Tibial nerve (tissue), 4 donors: ENCODE measurements at regions not wholly inside any gene's neighbourhood (a gene's known extent, or its start where the extent isn't known, plus 50 kb on each side); places are given as distances from the start of the nearest gene placed in this dataset.
"Not testable (repeated sequence)": the region's sequence is repeated elsewhere in the genome, so short reads cannot be mapped to it uniquely, and the experiment has no call there.

Source experiments
- DNase-seq, 2 donors: peaks; one replicate each; pipeline ENCODE4 v3.0.0-alpha.2; 2019; ENCODE audit warnings: low spot score in 2 of 2
- H3K27ac ChIP-seq, 4 donors: fragments of 200-600 bp; sonication (generic) in 3 of 4; one replicate each; pipeline ENCODE4 v1.5.1; 2017 to 2019; ENCODE audit warnings: mild to moderate bottlenecking in 1 of 4
- H3K27me3 ChIP-seq, 2 donors: fragments of 200-600 bp; sonication (generic) in 1 of 2; one replicate each; pipeline versions ENCODE4 v1.5.1 to v1.6.0; 2017 to 2019
- H3K36me3 ChIP-seq, 3 donors: fragments of 200-600 bp; sonication (generic); one replicate each; pipeline ENCODE4 v1.5.1; 2018 to 2019
- H3K4me1 ChIP-seq, 4 donors: fragments of 200-600 bp; sonication (generic) in 3 of 4; one replicate each; pipeline ENCODE4 v1.5.1; 2017 to 2019
- H3K4me3 ChIP-seq, 4 donors: fragments of 200-600 bp; sonication (generic) in 3 of 4; one replicate each; pipeline ENCODE4 v1.5.1; 2017 to 2019; ENCODE audit warnings: mild to moderate bottlenecking in 1 of 4, moderate library complexity in 1 of 4
- H3K9me3 ChIP-seq, 4 donors: fragments of 200-600 bp; sonication (generic) in 3 of 4; one replicate each; pipeline ENCODE4 v1.5.1; 2017 to 2019
- EP300 ChIP-seq, 2 donors: sonication (generic); formaldehyde crosslinking; IDR thresholded peaks; one replicate each; pipeline ENCODE4 v1.6.1; 2017; ENCODE audit warnings: antibody characterized with exemption in 2 of 2, mild to moderate bottlenecking in 1 of 2
- POLR2A ChIP-seq, 2 donors: fragments of 450-650 bp; IDR thresholded peaks; one replicate each; pipeline ENCODE4 v1.6.1; 2017; ENCODE audit warnings: antibody characterized with exemption in 2 of 2, mild to moderate bottlenecking in 2 of 2, moderate library complexity in 2 of 2
- WGBS, 2 donors: methylation state at CpG; one replicate each; pipeline ENCODE4 v1.1.5; 2018; 5-methylcytosine and 5-hydroxymethylcytosine counted together
- TF ChIP-seq, protein P1 (sequence below), 5 experiments: fragments of 200-600 bp in 3 of 5; fragments of 450-650 bp in 2 of 5; sonication (generic) in 3 of 5; IDR thresholded peaks; one replicate each; pipeline ENCODE4 v1.5.1; 2016 to 2019; ENCODE audit warnings: antibody characterized with exemption in 5 of 5, mild to moderate bottlenecking in 3 of 5, moderate library complexity in 2 of 5

DNA sequence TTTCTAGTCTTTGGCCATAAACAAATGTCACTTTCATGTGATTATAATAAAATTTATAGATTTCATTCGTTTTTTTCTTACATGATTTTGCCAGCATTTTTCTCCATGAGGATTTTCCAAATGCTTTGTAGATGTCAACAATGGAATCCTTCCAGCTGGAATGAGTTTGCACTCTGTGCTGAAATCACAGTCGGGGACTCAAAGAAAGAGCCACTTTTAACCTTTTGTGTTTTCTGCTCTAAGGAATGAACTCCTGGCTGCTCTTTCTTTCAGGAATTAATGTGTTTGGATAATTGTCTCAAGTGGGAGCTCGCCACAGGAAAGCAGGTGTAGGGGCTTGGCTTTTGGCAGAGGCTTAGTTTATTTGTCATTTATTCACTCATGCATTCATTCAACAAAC, 372.3 kb upstream of the SALL1 start:
- no peak for DNase-seq
- H3K9me3 ChIP-seq, result peaks cover 0 to 26% (median 0%) of the 10 kb centered on the region in 4 donors
- TF ChIP-seq EP300 (IDR thresholded peaks at IDR 0.05) (no peak), POLR2A (IDR thresholded peaks at IDR 0.05) (no peak)
- TF ChIP-seq, protein P1, sequence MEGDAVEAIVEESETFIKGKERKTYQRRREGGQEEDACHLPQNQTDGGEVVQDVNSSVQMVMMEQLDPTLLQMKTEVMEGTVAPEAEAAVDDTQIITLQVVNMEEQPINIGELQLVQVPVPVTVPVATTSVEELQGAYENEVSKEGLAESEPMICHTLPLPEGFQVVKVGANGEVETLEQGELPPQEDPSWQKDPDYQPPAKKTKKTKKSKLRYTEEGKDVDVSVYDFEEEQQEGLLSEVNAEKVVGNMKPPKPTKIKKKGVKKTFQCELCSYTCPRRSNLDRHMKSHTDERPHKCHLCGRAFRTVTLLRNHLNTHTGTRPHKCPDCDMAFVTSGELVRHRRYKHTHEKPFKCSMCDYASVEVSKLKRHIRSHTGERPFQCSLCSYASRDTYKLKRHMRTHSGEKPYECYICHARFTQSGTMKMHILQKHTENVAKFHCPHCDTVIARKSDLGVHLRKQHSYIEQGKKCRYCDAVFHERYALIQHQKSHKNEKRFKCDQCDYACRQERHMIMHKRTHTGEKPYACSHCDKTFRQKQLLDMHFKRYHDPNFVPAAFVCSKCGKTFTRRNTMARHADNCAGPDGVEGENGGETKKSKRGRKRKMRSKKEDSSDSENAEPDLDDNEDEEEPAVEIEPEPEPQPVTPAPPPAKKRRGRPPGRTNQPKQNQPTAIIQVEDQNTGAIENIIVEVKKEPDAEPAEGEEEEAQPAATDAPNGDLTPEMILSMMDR (IDR thresholded peaks at IDR 0.05), result no peak

DNA sequence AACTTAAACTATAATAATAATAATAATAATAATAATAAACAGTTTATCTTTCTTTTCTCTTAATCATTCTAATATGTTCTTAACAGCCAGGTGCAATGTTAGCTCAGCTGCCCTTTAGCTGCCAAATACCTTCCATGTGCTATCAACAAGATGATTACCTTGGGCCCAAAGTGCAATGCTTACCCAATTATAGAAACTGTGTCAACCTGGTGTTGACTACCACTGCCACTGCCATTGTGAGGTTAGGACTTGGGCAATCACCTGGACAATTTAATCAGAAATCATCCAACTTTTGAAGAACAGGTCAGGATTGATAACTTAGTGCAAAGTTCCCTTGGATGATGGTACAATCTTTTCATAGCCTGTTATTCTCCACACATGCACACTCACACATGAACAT, 371.8 kb upstream of the SALL1 start:
- H3K27ac ChIP-seq, result no peak overlapping the region
- H3K27me3 ChIP-seq, result no peaks in the 10 kb centered on the region
- DNase-seq, result no peak
- no peaks in the 10 kb centered on the region for H3K36me3 ChIP-seq
- TF ChIP-seq, protein P1 (IDR thresholded peaks at IDR 0.05), result no peak
- no peak for TF ChIP-seq EP300 (IDR thresholded peaks at IDR 0.05)
- TF ChIP-seq POLR2A (IDR thresholded peaks at IDR 0.05), result no peak
- H3K4me3 ChIP-seq, result no peak overlapping the region
- H3K4me1 ChIP-seq, result no peaks in the 10 kb centered on the region
- peaks cover 0 to 28% (median 0%) of the 10 kb centered on the region in 4 donors for H3K9me3 ChIP-seq

More for the DNA sequence above, 372.3 kb upstream of the SALL1 start:
- WGBS, 2 donors, result 10 to 17% methylated on average over 3 of the region's 3 CpGs
- Histone ChIP-seq H3K27me3 (no peaks in the 10 kb centered on the region), H3K4me1 (no peaks in the 10 kb centered on the region), H3K27ac (no peak overlapping the region), H3K36me3 (no peaks in the 10 kb centered on the region), H3K4me3 (no peak overlapping the region)

DNA sequence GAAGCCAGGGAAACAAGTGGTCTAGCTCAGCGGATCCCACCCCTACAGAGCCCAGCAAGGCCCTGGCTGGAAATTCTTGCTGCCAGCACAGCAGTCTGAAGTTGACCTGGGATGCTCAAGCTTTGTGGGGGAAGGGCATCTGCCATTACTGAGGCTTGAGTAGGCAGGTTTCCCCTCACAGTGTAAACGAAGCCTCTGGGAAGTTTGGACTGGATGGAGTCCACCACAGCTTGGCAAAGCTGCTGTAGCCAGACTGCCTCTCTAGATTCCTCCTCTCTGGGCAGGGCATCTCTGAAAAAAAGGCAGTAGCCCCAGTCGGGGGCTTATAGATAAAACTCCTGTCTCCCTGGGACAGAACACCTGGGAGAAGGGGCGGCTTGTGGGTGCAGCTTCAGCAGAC, 365.9 kb upstream of the SALL1 start:
- H3K27ac ChIP-seq, H3K36me3 ChIP-seq, H3K27me3 ChIP-seq, DNase-seq, H3K4me1 ChIP-seq, H3K4me3 ChIP-seq: not testable (repeated sequence)
- H3K9me3 ChIP-seq, result peaks cover 0 to 25% (median 0%) of the 10 kb centered on the region in 4 donors
- 55 to 64% methylated on average over 3 to 4 of the region's 4 CpGs for whole genome bisulfite sequencing, 2 donors

DNA sequence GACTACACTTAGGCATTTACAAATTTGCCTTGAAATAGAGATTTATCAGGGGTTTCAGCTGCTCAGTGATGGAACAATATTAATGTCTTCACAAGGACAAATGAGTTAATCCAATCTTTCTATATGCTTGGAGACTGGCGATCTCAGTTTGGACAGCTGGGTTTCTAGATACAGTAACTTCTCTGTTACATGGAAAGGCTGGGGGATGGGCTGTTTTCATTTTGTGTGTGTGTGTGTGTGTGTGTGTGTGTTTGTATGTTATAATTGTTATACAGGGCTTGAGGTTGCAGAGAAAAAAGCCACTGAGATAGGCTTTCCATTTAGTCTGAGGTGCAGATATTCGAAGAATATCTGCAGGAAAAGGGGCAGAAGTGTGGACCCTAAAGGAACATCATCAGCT, 359.3 kb upstream of the SALL1 start:
- H3K9me3 ChIP-seq, result peaks cover 0 to 4% (median 0%) of the 10 kb centered on the region in 4 donors
- 35 to 45% methylated on average over 2 of the region's 2 CpGs for WGBS, 2 donors
- TF ChIP-seq POLR2A (IDR thresholded peaks at IDR 0.05) (no peak), EP300 (IDR thresholded peaks at IDR 0.05) (no peak)
- TF ChIP-seq, protein P1 (IDR thresholded peaks at IDR 0.05), result no peak
- H3K4me3 ChIP-seq, result no peak overlapping the region
- no peak for DNase-seq
- no peaks in the 10 kb centered on the region for H3K4me1 ChIP-seq
- H3K27me3 ChIP-seq, result no peaks in the 10 kb centered on the region
- no peak overlapping the region for H3K27ac ChIP-seq
- no peaks in the 10 kb centered on the region for H3K36me3 ChIP-seq

DNA sequence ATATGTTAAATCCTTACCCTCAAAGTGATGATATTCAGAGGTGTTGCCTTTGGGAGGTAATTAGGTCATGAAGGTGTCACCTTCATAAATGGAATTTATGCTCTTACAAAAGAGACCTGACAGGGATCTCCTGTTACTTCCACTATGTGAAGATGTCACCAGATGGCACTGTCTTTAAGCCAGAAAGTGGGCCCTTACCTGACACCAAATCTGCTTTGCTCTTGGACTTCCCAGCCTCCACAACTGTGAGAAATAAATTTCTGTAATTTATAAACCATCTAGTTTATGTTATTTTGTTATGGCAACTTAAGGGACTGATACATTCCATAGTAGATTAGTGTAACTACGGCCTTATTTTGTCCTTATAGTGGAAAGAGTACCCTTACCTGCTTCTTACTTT, 358.3 kb upstream of the SALL1 start:
- H3K4me1 ChIP-seq, result no peaks in the 10 kb centered on the region
- no peak overlapping the region for H3K4me3 ChIP-seq
- no peak for DNase-seq
- H3K27me3 ChIP-seq, result no peaks in the 10 kb centered on the region
- WGBS, 2 donors, result 93 to 100% methylated on average over 1 of the region's 1 CpG
- no peaks in the 10 kb centered on the region for H3K36me3 ChIP-seq
- peaks cover 0 to 4% (median 0%) of the 10 kb centered on the region in 4 donors for H3K9me3 ChIP-seq
- TF ChIP-seq, protein P1 (IDR thresholded peaks at IDR 0.05), result no peak
- TF ChIP-seq POLR2A (IDR thresholded peaks at IDR 0.05) (no peak), EP300 (IDR thresholded peaks at IDR 0.05) (no peak)
- H3K27ac ChIP-seq, result no peak overlapping the region
